OCI-LY7 (cell line): ENCODE measurements at regions not wholly inside any gene's neighbourhood (a gene's known extent, or its start where the extent isn't known, plus 50 kb on each side); places are given as distances from the start of the nearest gene placed in this dataset.
"Not testable (repeated sequence)": the region's sequence is repeated elsewhere in the genome, so short reads cannot be mapped to it uniquely, and the experiment has no call there.

ENCODE experiments used
- BruUV-seq: library from RNA; stranded (reverse); fragments of 400-500 nt; replicated peaks from 2 replicates; lab custom pipeline; 2021; lab: Mats Ljungman, UMichigan
- CTCF ChIA-PET: fragments of 300-600 bp; sonication (Branson Sonifier 250); formaldehyde crosslinking; loops from one replicate; lab custom pipeline; 2022; ENCODE audit warnings: antibody characterized with exemption; ENCODE audit not compliant: unreplicated experiment; lab: Charles Lee
- POLR2A ChIA-PET: fragments of 300-600 bp; sonication (Branson Sonifier 250); formaldehyde crosslinking; loops from one replicate; lab custom pipeline; 2022; ENCODE audit warnings: antibody characterized with exemption; lab: Charles Lee
- DNase-seq: peaks from one replicate; pipeline ENCODE4 v3.0.0-alpha.2; 2015; ENCODE audit warnings: low spot score
- H2AFZ ChIP-seq: fragments of 200-600 bp; sonication (generic), shearing (Covaris generic); 2 replicates; pipeline ENCODE4 v1.6.1; 2014; ENCODE audit warnings: mild to moderate bottlenecking, antibody characterized with exemption, low read length, moderate library complexity
- H3K27ac ChIP-seq: fragments of 200-600 bp; sonication (generic); 2 replicates; pipeline ENCODE4 v1.5.1; 2014; ENCODE audit warnings: mixed run types, low read depth, mild to moderate bottlenecking, moderate library complexity, low read length, inconsistent platforms; ENCODE audit not compliant: poor library complexity, severe bottlenecking
- H3K36me3 ChIP-seq: fragments of 200-600 bp; sonication (generic); 2 replicates; pipeline ENCODE4 v1.6.1; 2014; ENCODE audit warnings: mild to moderate bottlenecking, antibody characterized with exemption, low read length, moderate library complexity, mixed read lengths; ENCODE audit not compliant: insufficient read depth
- H3K4me1 ChIP-seq: fragments of 200-600 bp; sonication (generic); 2 replicates; pipeline ENCODE4 v1.5.1; 2014; ENCODE audit warnings: mild to moderate bottlenecking, low read length; ENCODE audit not compliant: insufficient read depth, poor library complexity, severe bottlenecking
- H3K4me2 ChIP-seq: fragments of 200-600 bp; sonication (generic); 2 replicates; pipeline ENCODE4 v1.6.1; 2014; ENCODE audit warnings: mild to moderate bottlenecking, low read length
- H3K4me3 ChIP-seq: fragments of 200-600 bp; sonication (generic); 2 replicates; pipeline ENCODE4 v1.5.1; 2014; ENCODE audit warnings: mild to moderate bottlenecking, low read depth, low read length; ENCODE audit not compliant: poor library complexity, severe bottlenecking
- H3K79me2 ChIP-seq: fragments of 200-600 bp; sonication (generic); 2 replicates; pipeline ENCODE4 v1.6.1; 2016; ENCODE audit warnings: low read depth, mild to moderate bottlenecking, low read length, moderate library complexity, mixed read lengths; ENCODE audit not compliant: insufficient read depth
- H3K9me2 ChIP-seq: fragments of 200-600 bp; sonication (generic); 2 replicates; pipeline ENCODE4 v1.6.1; 2016; ENCODE audit warnings: mild to moderate bottlenecking, low read length, mixed read lengths; ENCODE audit not compliant: insufficient read depth
- H3K9me3 ChIP-seq: fragments of 200-600 bp; sonication (generic); 2 replicates; pipeline ENCODE4 v1.6.1; 2014; ENCODE audit warnings: mild to moderate bottlenecking, mixed run types, low read length, mixed read lengths
- H4K20me1 ChIP-seq: fragments of 200-600 bp; sonication (generic); 2 replicates; pipeline ENCODE4 v1.6.1; 2014; ENCODE audit warnings: mild to moderate bottlenecking, antibody characterized with exemption, low read length, moderate library complexity, mixed read lengths; ENCODE audit not compliant: insufficient read depth
- CTCF ChIP-seq: fragments of 200-600 bp; sonication (generic); conservative IDR thresholded peaks from 2 replicates; pipeline ENCODE4 v1.5.1; 2014; ENCODE audit warnings: mild to moderate bottlenecking, antibody characterized with exemption, low read length, moderate library complexity, mixed read lengths
- EZH2phosphoT487 ChIP-seq: fragments of 200-600 bp; sonication (generic); IDR thresholded peaks from 2 replicates; pipeline ENCODE4 v1.6.1; 2018; ENCODE audit warnings: low read depth, borderline replicate concordance, mild to moderate bottlenecking, mixed run types, antibody characterized with exemption, low read length, moderate library complexity, mixed read lengths
- intact Hi-C: fragments of 100-400 bp; cut with micrococcal nuclease; formaldehyde crosslinking; loops from one replicate; pipeline ENCODE4 v1.10.0; 2022; ENCODE audit not compliant: unreplicated experiment

GRCh38 chr2:163919717-163920116 lies 183.9 kb upstream of the FIGN start:
- BruUV-seq, result no TSS peak

GRCh38 chr2:163914486-163914885 lies 178.7 kb upstream of the FIGN start:
- BruUV-seq, H3K36me3 ChIP-seq, intact Hi-C loops, H2AFZ ChIP-seq, H3K79me2 ChIP-seq, DNase-seq, H3K9me3 ChIP-seq, CTCF ChIA-PET, H3K27ac ChIP-seq, H3K9me2 ChIP-seq, H4K20me1 ChIP-seq, POLR2A ChIA-PET, H3K4me2 ChIP-seq, H3K4me1 ChIP-seq, H3K4me3 ChIP-seq: not testable (repeated sequence)

More at GRCh38 chr2:163919717-163920116, 183.9 kb upstream of the FIGN start:
- Histone ChIP-seq H3K4me3 (no peak overlapping the region), H3K4me2 (no peak overlapping the region), H2AFZ (no peak overlapping the region), H3K9me3 (no peaks in the 10 kb centered on the region), H3K4me1 (no peaks in the 10 kb centered on the region), H3K36me3 (no peaks in the 10 kb centered on the region), H3K9me2 (no peaks in the 10 kb centered on the region), H3K27ac (no peak overlapping the region), H3K79me2 (no peaks in the 10 kb centered on the region), H4K20me1 (no peaks in the 10 kb centered on the region)
- POLR2A ChIA-PET, result no interaction called here
- intact Hi-C loops, result no loop called here
- no peak for TF ChIP-seq CTCF
- TF ChIP-seq EZH2phosphoT487, result no peak
- CTCF ChIA-PET, result no interaction called here
- no peak for DNase-seq

GRCh38 chr2:163913532-163913944 lies 177.7 kb upstream of the FIGN start:
- H3K27ac ChIP-seq, H2AFZ ChIP-seq, H3K4me2 ChIP-seq, H3K79me2 ChIP-seq, H3K9me2 ChIP-seq, BruUV-seq, H3K36me3 ChIP-seq, H3K4me3 ChIP-seq, H3K4me1 ChIP-seq, DNase-seq, intact Hi-C loops, H3K9me3 ChIP-seq, H4K20me1 ChIP-seq, CTCF ChIA-PET: not testable (repeated sequence)
- POLR2A ChIA-PET, result interaction anchor here (0.6 kb wide), 1 partner anchor 608 kb away, joined by 3 read pairs; no protein-coding TSS in a partner anchor
